HEK293 (cell line): ENCODE measurements at regions not wholly inside any gene's neighbourhood (a gene's known extent, or its start where the extent isn't known, plus 50 kb on each side); places are given as distances from the start of the nearest gene placed in this dataset.

Source experiments
- CTCF ChIA-PET: fragments of 350-600 bp; formaldehyde crosslinking; extraction: SDS; loops from one replicate; lab custom pipeline; 2021; ENCODE audit warnings: antibody characterized with exemption; lab: Yijun Ruan, JAX
- POLR2A ChIA-PET: fragments of 300-600 bp; formaldehyde crosslinking; extraction: SDS; loops from one replicate; lab custom pipeline; 2020; ENCODE audit warnings: antibody characterized with exemption, inconsistent platforms; lab: Yijun Ruan, JAX
- H3K27ac ChIP-seq: fragments of 200-500 bp; sonication (Bioruptor generic); 2 replicates; pipeline ENCODE4 v1.5.1; 2014; ENCODE audit warnings: low read depth, low read length, control low read depth, inconsistent platforms; ENCODE audit errors: extremely low read depth
- H3K36me3 ChIP-seq, 2 experiments: fragments of 200-500 bp in 1 of 2; sonication (Bioruptor generic) in 1 of 2; 1 replicate in 1 of 2; 2 replicates in 1 of 2; pipeline ENCODE4 v1.5.1; 2014 to 2017; ENCODE audit warnings: inconsistent platforms in 2 of 2, low read length in 2 of 2; ENCODE audit not compliant: control insufficient read depth in 2 of 2, insufficient read depth in 1 of 2
- H3K4me1 ChIP-seq: fragments of 200-500 bp; sonication (Bioruptor generic); 2 replicates; pipeline ENCODE4 v1.5.1; 2014; ENCODE audit warnings: mild to moderate bottlenecking, low read length, inconsistent platforms; ENCODE audit not compliant: control insufficient read depth, insufficient read depth
- H3K4me3 ChIP-seq: 2 replicates; pipeline ENCODE4 v1.5.1; 2011; ENCODE audit warnings: low read depth, mild to moderate bottlenecking, control low read depth, low read length, moderate library complexity
- H3K9me3 ChIP-seq: fragments of 200-500 bp; sonication (Bioruptor generic); 2 replicates; pipeline ENCODE4 v1.5.1; 2014; ENCODE audit warnings: low read depth, low read length, inconsistent platforms; ENCODE audit not compliant: control insufficient read depth, insufficient read depth
- BCL6B ChIP-seq: fragments of 450-650 bp; formaldehyde crosslinking; IDR thresholded peaks from 2 replicates; pipeline ENCODE4 v1.5.1; 2017; ENCODE audit warnings: missing biosample characterization, missing genetic modification characterization
- KLF8 ChIP-seq: fragments of 450-650 bp; formaldehyde crosslinking; IDR thresholded peaks from 2 replicates; pipeline ENCODE4 v1.5.1; 2016; ENCODE audit warnings: missing biosample characterization, missing genetic modification characterization
- WT1 ChIP-seq: fragments of 450-650 bp; formaldehyde crosslinking; IDR thresholded peaks from 2 replicates; pipeline ENCODE4 v1.5.1; 2016; ENCODE audit warnings: missing biosample characterization, missing genetic modification characterization
- YY2 ChIP-seq: fragments of 450-650 bp; formaldehyde crosslinking; IDR thresholded peaks from 2 replicates; pipeline ENCODE4 v1.5.1; 2016; ENCODE audit warnings: missing biosample characterization, missing genetic modification characterization
- ZNF133 ChIP-seq: fragments of 450-650 bp; formaldehyde crosslinking; IDR thresholded peaks from 2 replicates; pipeline ENCODE4 v1.5.1; 2016; ENCODE audit warnings: missing biosample characterization, missing genetic modification characterization
- ZNF140 ChIP-seq: fragments of 450-650 bp; formaldehyde crosslinking; IDR thresholded peaks from 2 replicates; pipeline ENCODE4 v1.5.1; 2016; ENCODE audit warnings: missing biosample characterization, missing genetic modification characterization
- ZNF223 ChIP-seq: fragments of 450-650 bp; formaldehyde crosslinking; IDR thresholded peaks from 2 replicates; pipeline ENCODE4 v1.5.1; 2016; ENCODE audit warnings: missing biosample characterization, missing genetic modification characterization
- ZNF23 ChIP-seq: fragments of 450-650 bp; formaldehyde crosslinking; IDR thresholded peaks from 2 replicates; pipeline ENCODE4 v1.5.1; 2016; ENCODE audit warnings: missing biosample characterization, missing genetic modification characterization, borderline replicate concordance
- ZNF292 ChIP-seq: fragments of 450-650 bp; formaldehyde crosslinking; IDR thresholded peaks from 2 replicates; pipeline ENCODE4 v1.5.1; 2016; ENCODE audit warnings: low read depth, missing biosample characterization, missing genetic modification characterization, borderline replicate concordance
- ZNF544 ChIP-seq: fragments of 450-650 bp; formaldehyde crosslinking; IDR thresholded peaks from 2 replicates; pipeline ENCODE4 v1.5.0; 2017; ENCODE audit warnings: missing biosample characterization, missing genetic modification characterization
- ZNF571 ChIP-seq: fragments of 450-650 bp; formaldehyde crosslinking; IDR thresholded peaks from 2 replicates; pipeline ENCODE4 v1.5.0; 2017; ENCODE audit warnings: missing biosample characterization, missing genetic modification characterization
- ZNF626 ChIP-seq: fragments of 450-650 bp; sonication (Bioruptor Pico); formaldehyde crosslinking; IDR thresholded peaks from 2 replicates; pipeline ENCODE4 v1.5.1; 2018; ENCODE audit warnings: missing biosample characterization, missing genetic modification characterization, inconsistent platforms
- ZNF654 ChIP-seq: fragments of 450-650 bp; formaldehyde crosslinking; IDR thresholded peaks from 2 replicates; pipeline ENCODE4 v1.5.1; 2016; ENCODE audit warnings: low read depth, missing biosample characterization, missing genetic modification characterization
- ZNF660 ChIP-seq: fragments of 450-650 bp; IDR thresholded peaks from 2 replicates; pipeline ENCODE4 v1.5.1; 2018; ENCODE audit warnings: missing biosample characterization, mild to moderate bottlenecking, missing genetic modification characterization
- ZNF785 ChIP-seq: fragments of 450-650 bp; formaldehyde crosslinking; IDR thresholded peaks from 2 replicates; pipeline ENCODE4 v1.5.1; 2016; ENCODE audit warnings: missing biosample characterization, missing genetic modification characterization
- TF ChIP-seq, protein P1 (sequence below): fragments of 450-650 bp; formaldehyde crosslinking; IDR thresholded peaks from 2 replicates; pipeline ENCODE4 v1.5.1; 2016; ENCODE audit warnings: missing biosample characterization, missing genetic modification characterization
- TF ChIP-seq, protein P2 (sequence below): fragments of 450-650 bp; formaldehyde crosslinking; IDR thresholded peaks from 2 replicates; pipeline ENCODE4 v1.5.1; 2017; ENCODE audit warnings: missing biosample characterization, missing genetic modification characterization
- TF ChIP-seq, protein P3 (sequence below): fragments of 450-650 bp; formaldehyde crosslinking; IDR thresholded peaks from 2 replicates; pipeline ENCODE4 v1.5.1; 2016; ENCODE audit warnings: missing biosample characterization, missing genetic modification characterization
- TF ChIP-seq, protein P4 (sequence below): fragments of 450-650 bp; formaldehyde crosslinking; IDR thresholded peaks from 2 replicates; pipeline ENCODE4 v1.5.1; 2016; ENCODE audit warnings: missing biosample characterization, missing genetic modification characterization, borderline replicate concordance

DNA sequence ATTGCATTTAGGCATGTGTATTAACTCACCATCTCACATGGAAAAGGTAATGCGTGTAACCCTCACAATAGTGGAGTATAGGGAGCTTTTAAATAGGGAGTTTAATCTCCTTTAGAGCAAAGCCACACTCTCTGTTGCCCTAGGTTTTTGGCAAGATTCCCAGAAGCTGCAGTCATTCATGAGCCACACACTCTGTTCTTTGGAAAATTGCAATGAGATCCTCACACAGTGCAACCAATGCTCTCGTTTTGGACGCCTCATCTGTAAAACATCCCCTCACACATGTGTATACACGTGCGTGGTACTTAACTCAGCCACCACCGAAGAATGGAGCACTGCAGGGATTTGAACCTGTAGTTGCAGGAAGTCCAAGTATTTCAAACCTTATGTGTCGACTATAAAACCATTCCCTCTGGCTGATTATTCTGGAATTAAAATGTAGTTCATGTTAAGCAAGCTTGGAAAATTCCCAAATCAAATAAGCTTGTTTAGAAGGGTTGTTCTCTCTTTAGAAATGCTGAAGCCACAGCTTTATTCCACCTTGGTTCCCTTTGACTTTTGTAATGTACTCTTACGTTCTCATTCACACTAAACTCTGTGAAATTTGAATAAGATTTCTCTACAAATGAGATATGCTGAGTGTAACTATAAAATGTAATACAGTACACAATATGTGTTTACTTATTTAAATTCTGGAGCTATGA is 489.8 kb upstream of the MANEA start (continued):
- TF ChIP-seq ZNF23 (tag by site-specific recombination), result no peak
- no peak for TF ChIP-seq ZNF626
- TF ChIP-seq ZNF133 (tag by site-specific recombination), result no peak
- peak; percentile 40; the same call in 1 of the 2 replicates for TF ChIP-seq ZNF660 (tag by site-specific recombination)
- no peak for TF ChIP-seq BCL6B
- no peak for TF ChIP-seq ZNF785 (tag by site-specific recombination)
- TF ChIP-seq ZNF292, result no peak
- TF ChIP-seq ZNF223 (tag by site-specific recombination), result no peak
- TF ChIP-seq, protein P1, sequence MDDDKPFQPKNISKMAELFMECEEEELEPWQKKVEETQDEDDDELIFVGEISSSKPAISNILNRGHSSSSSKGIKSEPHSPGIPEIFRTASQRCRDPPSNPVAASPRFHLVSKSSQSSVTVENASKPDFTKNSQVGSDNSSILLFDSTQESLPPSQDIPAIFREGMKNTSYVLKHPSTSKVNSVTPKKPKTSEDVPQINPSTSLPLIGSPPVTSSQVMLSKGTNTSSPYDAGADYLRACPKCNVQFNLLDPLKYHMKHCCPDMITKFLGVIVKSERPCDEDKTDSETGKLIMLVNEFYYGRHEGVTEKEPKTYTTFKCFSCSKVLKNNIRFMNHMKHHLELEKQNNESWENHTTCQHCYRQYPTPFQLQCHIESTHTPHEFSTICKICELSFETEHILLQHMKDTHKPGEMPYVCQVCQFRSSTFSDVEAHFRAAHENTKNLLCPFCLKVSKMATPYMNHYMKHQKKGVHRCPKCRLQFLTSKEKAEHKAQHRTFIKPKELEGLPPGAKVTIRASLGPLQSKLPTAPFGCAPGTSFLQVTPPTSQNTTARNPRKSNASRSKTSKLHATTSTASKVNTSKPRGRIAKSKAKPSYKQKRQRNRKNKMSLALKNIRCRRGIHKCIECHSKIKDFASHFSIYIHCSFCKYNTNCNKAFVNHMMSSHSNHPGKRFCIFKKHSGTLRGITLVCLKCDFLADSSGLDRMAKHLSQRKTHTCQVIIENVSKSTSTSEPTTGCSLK (tag by site-specific recombination), result no peak
- no peak for TF ChIP-seq ZNF140 (tag by site-specific recombination)
- TF ChIP-seq, protein P2, sequence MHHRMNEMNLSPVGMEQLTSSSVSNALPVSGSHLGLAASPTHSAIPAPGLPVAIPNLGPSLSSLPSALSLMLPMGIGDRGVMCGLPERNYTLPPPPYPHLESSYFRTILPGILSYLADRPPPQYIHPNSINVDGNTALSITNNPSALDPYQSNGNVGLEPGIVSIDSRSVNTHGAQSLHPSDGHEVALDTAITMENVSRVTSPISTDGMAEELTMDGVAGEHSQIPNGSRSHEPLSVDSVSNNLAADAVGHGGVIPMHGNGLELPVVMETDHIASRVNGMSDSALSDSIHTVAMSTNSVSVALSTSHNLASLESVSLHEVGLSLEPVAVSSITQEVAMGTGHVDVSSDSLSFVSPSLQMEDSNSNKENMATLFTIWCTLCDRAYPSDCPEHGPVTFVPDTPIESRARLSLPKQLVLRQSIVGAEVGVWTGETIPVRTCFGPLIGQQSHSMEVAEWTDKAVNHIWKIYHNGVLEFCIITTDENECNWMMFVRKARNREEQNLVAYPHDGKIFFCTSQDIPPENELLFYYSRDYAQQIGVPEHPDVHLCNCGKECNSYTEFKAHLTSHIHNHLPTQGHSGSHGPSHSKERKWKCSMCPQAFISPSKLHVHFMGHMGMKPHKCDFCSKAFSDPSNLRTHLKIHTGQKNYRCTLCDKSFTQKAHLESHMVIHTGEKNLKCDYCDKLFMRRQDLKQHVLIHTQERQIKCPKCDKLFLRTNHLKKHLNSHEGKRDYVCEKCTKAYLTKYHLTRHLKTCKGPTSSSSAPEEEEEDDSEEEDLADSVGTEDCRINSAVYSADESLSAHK (tag by site-specific recombination), result no peak
- TF ChIP-seq KLF8, result no peak
- no peak for TF ChIP-seq ZNF571
- TF ChIP-seq WT1, result peak; percentile 46
- TF ChIP-seq ZNF544 (tag by site-specific recombination), result no peak

DNA sequence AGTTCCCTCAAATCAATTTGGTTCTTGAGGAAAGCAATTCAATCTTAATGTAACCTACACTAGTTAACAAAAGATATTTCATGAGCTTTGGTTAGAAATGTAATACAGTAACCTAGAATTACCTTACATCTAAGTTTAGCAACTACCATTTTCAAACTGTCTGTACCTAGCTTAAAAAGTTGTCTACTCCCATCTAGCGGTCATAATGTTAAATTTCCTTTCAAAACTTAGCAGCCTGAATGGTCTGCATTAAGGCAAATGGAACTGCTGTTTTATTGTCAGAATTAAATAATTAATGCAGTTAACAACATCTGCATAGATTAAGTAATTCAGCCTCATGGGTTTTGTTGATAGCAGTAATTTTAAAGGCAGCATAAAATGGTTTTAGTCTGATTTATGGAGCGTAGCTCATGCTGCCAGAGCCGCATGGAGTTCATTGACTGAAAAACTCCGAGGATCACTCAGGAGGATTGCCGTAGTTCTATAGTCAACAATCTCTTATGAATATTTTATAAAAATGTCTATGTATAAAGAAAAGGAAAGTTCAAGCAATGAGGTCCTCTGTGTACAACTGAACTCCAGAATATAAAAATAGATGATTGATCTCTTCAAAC is 485.4 kb upstream of the MANEA start:
- POLR2A ChIA-PET, result no interaction called here
- CTCF ChIA-PET, result interaction anchor here (0.5 to 2.9 kb wide), 18 partner anchors 10 to 1965 kb away, joined by 3 to 19 read pairs (median 4); no protein-coding TSS in a partner anchor

More for the DNA sequence above, 485.4 kb upstream of the MANEA start:
- Histone ChIP-seq H3K4me3 (no peak overlapping the region), H3K36me3 (no peaks in the 10 kb centered on the region), H3K9me3 (no peaks in the 10 kb centered on the region), H3K4me1 (no peaks in the 10 kb centered on the region), H3K27ac (no peak overlapping the region)
- TF ChIP-seq, protein P3, sequence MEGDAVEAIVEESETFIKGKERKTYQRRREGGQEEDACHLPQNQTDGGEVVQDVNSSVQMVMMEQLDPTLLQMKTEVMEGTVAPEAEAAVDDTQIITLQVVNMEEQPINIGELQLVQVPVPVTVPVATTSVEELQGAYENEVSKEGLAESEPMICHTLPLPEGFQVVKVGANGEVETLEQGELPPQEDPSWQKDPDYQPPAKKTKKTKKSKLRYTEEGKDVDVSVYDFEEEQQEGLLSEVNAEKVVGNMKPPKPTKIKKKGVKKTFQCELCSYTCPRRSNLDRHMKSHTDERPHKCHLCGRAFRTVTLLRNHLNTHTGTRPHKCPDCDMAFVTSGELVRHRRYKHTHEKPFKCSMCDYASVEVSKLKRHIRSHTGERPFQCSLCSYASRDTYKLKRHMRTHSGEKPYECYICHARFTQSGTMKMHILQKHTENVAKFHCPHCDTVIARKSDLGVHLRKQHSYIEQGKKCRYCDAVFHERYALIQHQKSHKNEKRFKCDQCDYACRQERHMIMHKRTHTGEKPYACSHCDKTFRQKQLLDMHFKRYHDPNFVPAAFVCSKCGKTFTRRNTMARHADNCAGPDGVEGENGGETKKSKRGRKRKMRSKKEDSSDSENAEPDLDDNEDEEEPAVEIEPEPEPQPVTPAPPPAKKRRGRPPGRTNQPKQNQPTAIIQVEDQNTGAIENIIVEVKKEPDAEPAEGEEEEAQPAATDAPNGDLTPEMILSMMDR (tag by site-specific recombination), result 0 out of 2 replicates have a peak, but pooled peaks have one; percentile 20
- TF ChIP-seq ZNF654 (peak; percentile 88), ZNF660 (tag by site-specific recombination) (0 out of 2 replicates have a peak, but pooled peaks have one; percentile 17), YY2 (tag by site-specific recombination) (no peak)
- TF ChIP-seq, protein P4, sequence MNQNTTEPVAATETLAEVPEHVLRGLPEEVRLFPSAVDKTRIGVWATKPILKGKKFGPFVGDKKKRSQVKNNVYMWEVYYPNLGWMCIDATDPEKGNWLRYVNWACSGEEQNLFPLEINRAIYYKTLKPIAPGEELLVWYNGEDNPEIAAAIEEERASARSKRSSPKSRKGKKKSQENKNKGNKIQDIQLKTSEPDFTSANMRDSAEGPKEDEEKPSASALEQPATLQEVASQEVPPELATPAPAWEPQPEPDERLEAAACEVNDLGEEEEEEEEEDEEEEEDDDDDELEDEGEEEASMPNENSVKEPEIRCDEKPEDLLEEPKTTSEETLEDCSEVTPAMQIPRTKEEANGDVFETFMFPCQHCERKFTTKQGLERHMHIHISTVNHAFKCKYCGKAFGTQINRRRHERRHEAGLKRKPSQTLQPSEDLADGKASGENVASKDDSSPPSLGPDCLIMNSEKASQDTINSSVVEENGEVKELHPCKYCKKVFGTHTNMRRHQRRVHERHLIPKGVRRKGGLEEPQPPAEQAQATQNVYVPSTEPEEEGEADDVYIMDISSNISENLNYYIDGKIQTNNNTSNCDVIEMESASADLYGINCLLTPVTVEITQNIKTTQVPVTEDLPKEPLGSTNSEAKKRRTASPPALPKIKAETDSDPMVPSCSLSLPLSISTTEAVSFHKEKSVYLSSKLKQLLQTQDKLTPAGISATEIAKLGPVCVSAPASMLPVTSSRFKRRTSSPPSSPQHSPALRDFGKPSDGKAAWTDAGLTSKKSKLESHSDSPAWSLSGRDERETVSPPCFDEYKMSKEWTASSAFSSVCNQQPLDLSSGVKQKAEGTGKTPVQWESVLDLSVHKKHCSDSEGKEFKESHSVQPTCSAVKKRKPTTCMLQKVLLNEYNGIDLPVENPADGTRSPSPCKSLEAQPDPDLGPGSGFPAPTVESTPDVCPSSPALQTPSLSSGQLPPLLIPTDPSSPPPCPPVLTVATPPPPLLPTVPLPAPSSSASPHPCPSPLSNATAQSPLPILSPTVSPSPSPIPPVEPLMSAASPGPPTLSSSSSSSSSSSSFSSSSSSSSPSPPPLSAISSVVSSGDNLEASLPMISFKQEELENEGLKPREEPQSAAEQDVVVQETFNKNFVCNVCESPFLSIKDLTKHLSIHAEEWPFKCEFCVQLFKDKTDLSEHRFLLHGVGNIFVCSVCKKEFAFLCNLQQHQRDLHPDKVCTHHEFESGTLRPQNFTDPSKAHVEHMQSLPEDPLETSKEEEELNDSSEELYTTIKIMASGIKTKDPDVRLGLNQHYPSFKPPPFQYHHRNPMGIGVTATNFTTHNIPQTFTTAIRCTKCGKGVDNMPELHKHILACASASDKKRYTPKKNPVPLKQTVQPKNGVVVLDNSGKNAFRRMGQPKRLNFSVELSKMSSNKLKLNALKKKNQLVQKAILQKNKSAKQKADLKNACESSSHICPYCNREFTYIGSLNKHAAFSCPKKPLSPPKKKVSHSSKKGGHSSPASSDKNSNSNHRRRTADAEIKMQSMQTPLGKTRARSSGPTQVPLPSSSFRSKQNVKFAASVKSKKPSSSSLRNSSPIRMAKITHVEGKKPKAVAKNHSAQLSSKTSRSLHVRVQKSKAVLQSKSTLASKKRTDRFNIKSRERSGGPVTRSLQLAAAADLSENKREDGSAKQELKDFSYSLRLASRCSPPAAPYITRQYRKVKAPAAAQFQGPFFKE (tag by site-specific recombination), result no peak
